ENCODE measurements at regions not wholly inside any gene's neighbourhood (a gene's known extent, or its start where the extent isn't known, plus 50 kb on each side); places are given as distances from the start of the nearest gene placed in this dataset.

GRCh38 chr19:30222992-30223865 lies 149.0 kb upstream of the ZNF536 start:
- peak; percentile 83 for DNase-seq

DNA sequence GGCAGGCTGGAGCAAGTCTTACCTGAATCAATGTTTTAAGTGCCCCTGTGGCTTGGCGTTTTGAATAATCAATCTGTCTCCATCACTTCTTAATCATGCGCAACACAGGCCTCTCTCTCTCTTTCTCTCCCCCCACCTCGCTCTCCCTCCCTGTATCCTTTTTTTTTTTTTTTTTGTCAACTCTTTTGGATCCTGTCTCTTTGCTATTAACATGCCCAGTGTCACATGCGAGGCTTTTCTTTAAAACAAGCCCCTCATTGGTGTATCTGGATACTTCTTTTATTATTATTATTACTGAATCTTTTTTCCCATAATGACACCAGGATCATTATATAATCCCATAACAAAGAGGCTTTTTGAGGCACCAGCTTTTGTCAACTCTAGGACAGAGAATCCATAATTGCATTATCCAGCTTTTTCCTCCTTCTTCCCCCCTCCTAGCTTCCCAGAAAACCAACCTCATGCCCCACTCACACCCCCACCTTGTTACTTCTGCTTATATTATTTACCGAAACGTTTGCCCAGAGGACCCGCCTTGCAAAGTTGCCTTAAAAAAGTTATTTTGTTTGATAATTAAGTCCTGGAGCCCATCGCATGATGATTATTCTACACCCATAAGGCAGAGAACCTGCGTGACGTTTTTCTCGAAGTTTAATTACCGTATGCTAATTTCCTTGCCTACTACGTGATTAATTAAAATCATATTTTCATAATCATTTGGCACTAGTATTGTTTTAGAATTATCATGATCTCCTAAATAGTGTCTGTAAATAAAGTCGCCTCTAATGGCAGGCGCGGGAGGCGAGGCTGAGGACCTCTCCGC lies 148.1 kb upstream of the ZNF536 start:
- DNase-seq: no peak

DNA sequence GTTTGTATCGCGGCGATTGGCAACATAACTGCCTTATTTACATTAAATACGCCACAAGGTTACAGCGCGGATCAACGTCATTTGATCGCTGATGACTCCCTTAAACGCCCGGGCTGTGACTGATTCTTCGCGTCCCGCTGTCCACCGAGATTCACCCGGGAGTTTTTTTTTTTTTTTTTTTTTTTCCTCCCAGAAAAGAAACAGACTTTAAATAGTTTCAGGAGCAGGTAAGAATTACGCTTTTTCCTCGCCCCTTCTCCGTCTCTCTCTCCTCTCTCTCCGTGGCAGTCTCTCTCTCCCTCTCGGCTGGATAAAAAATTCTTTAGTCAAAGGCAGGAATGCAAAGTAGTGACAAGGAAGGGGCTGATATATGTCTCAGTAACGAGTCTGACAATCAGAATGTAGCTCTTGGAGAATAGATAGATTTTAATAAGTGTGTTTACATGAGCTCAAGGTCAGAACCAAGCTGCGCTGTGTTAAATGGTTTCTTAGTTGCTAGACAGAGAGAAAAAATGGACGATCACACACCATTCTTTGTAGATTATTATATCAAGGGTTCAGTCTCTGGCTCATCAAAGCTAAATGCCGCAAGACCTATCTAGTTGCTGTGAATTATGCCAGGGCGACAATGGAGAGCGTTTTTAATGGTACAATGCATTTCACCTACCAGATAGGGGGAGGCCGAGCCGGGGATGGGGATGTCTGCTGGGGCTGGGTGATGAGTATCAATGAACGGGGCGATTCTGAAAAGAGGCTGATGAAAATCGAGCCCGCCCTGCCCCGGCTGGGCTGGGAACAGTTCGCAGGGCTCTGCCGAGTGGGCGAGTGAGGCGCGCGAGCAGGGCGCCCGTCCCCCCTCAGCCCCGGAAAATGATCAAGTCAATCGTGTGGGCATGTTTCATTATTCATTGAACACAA lies 147.2 kb upstream of the ZNF536 start:
- DNase-seq: peak; percentile 89

- peak; percentile 76 for DNase-seq
Measured at GRCh38 chr19:30225676-30226463, 146.3 kb upstream of the ZNF536 start.

DNA sequence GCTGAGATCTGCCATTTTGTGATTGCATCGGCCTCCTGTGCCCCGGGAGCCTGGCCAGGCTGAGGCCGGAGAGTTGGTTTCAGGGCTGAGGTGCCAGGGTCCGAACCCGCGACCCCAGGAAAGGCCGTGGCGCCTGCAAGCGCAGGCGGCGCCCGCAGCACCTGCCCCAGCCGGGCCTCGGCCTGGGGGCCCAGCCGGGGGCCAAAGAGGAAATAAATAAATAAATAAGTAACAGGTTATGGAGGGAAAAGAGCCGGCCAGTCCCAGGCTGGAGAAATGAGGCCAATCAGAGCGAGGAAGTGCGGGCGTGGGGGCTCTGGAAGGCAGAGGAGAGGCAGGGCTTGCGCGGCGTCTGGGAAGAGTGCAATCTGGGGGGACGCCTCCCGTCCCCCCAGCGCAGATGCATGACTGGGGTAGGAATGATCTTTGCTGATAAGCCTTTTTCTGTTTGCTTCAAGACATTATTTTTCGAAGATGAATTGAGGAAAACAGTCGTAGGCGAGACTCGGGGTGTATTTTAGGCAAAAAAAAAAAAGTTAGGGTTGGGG lies 145.6 kb upstream of the ZNF536 start:
- peak; percentile 89 for DNase-seq

GRCh38 chr19:30227012-30227621 lies 145.1 kb upstream of the ZNF536 start:
- peak; percentile 84 for DNase-seq

- DNase-seq: peak; percentile 94
Measured at GRCh38 chr19:30227661-30228112, 144.5 kb upstream of the ZNF536 start.

- DNase-seq: peak; percentile 79
Measured at GRCh38 chr19:30228113-30228834, 143.9 kb upstream of the ZNF536 start.

DNA sequence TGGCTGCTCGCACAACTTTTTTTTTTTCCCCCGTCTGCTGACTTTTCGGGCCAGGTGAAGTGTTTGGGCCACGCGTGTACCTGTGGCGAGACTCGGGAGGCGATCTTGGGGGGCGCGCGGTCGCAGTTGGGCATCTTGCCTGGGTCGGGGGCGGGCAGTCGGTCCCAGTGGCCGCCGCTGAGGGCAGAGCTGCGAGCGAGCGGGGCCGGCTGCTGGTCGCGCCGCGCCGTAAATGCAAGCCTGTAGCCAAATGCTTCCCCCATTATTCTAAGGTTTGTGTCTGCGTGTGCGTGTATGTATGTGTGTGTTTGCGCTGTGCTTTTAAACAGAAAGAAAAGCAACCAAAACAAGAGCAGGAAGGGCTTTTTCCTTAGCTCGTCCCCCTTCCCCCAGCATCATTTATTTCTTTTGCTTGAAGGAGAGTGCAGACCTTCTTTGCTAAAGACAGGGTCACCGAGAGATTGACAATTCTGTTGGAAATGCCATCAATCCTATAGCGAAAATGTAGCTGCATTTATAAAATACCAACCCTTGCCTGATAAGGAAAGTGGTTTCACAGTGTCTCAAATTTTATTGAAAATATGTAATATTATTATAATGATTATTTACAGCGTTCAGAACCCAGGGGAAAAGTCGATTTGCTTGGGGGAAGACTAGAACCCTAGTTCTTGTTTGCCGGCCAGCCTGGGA lies 143.2 kb upstream of the ZNF536 start:
- DNase-seq: peak; percentile 85

DNA sequence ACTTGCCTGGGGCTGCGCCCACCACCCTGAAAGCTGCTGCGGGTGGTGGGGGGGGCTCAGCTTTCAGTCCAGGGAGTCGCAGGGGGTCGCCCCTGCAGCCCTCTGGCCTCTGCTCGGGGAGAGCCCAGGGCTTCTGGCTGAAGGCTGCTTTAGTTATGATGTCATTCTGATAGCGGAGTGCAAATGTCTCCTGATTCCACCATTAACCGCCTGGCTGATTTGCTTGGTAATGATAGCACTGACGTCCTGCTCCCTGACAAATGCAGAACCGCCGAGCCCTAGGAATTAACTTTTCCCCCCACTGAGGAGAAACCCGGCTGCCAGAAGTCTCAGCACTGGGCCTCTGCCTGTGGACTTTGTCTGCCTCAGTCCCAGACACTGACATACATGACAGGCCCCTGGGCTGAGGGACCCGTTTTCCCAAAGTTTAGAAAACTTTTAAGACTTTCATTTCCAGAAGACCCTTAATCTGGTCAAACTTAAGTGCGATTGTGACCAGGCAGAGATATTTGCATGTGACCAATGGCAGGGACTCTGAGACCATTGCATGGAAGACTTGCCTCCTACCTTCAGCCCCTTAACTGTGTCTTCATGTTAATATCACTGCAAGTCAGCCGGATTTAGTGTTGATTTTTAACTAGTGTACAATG lies 142.5 kb upstream of the ZNF536 start:
- peak; percentile 91 for DNase-seq

GRCh38 chr19:30231408-30232318 lies 140.5 kb upstream of the ZNF536 start:
- DNase-seq: no peak

DNA sequence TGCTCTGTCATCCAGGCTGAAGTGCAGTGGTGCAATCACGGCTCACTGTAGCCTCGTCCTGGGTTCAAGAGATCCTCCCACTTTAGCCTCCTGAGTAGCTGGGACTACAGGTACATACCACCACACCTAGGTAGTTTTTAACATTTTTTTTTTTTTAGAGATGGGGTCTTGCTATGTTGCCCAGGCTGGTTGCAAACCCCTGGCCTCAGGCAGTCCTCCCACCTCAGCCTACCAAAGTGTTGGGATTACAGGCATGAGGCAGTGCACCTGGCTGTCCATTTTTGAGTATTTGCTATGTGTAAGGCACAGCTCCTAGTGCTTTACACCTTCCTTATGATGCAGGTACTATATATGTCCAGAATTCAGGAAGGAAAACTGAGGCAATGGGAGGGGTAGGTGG lies 138.8 kb upstream of the ZNF536 start:
- no peak for DNase-seq

DNA sequence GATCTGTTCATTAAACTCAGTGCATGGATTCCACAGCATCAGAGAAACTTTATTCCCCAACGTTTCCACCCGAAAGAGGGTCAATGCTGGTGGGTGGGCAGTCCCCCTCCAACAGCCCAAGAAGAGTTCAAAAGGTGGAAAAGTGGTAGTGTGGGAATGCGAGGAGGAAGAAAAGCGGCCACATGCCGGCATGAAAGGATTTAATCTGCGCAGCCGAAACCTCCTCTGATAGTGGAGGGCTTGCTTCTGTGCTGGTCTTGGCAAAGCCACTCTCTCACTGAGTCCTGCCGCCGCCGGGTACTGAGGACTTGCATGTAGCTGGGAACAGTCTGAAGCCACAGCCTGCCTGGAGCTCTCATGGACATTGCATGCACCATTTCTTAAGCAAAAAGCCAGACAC lies 136.2 kb upstream of the ZNF536 start:
- peak; percentile 76 for DNase-seq

DNA sequence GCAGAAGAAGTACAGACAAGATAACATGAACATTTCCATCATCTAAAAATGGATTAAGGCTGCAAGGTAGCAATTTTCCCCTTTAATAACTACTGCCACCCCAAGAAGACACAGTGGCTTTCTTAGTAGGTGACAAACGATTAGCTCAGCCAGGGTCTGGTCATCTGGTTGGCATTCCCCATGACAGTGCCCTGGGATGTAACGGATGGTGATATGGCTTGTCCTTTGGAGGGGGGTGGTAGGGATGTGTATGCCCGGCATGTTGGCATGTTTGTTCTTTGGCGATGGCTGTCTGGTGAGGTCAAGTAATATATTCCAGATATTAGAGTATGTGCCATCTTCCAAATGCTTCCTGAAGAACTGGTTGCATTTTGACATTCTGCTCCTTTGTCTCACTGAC lies 135.6 kb upstream of the ZNF536 start:
- DNase-seq: no peak

GRCh38 chr19:30237140-30237539 lies 135.0 kb upstream of the ZNF536 start:
- no peak for DNase-seq

DNA sequence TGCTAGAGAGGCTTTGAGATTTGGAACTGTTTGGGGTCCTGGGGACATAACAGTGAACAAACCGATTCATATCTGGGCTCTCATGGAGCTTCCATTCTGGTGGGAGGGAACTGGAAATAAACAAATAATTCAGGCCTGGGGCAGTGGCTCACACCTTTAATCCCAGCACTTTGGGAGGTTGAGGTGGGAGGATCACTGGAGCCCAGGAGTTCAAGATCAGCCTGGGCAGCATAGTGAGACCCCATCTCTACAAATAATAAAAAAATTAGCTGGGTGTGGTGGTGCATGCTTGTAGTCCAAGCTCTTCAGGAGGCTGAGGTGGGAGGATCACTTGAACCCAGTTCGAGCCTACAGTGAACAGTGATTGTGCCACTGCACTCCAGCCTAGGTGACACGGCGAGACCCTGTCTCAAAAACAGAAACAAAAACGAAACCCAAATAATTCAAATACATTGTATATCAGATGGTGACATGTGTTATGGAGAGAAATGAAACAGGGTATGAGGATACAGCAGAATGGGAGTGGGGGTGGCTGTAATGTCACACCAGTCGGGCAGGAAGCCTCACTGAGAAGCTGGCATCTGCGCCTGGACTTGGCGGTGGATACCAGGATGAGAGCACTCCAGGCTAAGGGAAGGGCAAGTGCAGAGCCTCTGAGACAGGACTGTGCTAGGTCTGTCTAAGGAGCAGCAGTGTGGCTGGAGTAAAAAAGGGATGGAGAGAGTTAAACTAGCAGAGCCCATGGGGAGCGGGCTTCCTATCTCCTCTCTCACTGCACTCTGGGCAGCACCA lies 131.1 kb upstream of the ZNF536 start:
- no peak for DNase-seq

- DNase-seq: no peak
Measured at GRCh38 chr19:30244533-30244932, 127.7 kb upstream of the ZNF536 start.
